H1 (cell line): ENCODE measurements at regions not wholly inside any gene's neighbourhood (a gene's known extent, or its start where the extent isn't known, plus 50 kb on each side); places are given as distances from the start of the nearest gene placed in this dataset.

Experiments used
- CTCF ChIA-PET: fragments of 300-600 bp; sonication (Branson Sonifier 250); formaldehyde crosslinking; loops from one replicate; lab custom pipeline; 2021; ENCODE audit not compliant: partially characterized antibody; lab: Charles Lee
- POLR2A ChIA-PET: fragments of 300-600 bp; sonication (Branson Sonifier 250); formaldehyde crosslinking; loops from one replicate; lab custom pipeline; 2021; ENCODE audit warnings: inconsistent platforms; ENCODE audit not compliant: partially characterized antibody; lab: Charles Lee
- DNase-seq, 2 experiments: peaks; one replicate each; pipeline versions ENCODE4 v3.0.0 to v3.0.0-alpha.2; 2010 to 2022; ENCODE audit warnings: low spot score in 2 of 2, low read depth in 1 of 2, mixed read lengths in 1 of 2
- FAIRE-seq: peaks from 2 replicates; lab custom pipeline; 2011; peaks lifted over from hg19 to GRCh38; lab: Jason Lieb, UNC
- H2AFZ ChIP-seq: 2 replicates; pipeline ENCODE4 v1.8.1; 2012; ENCODE audit warnings: low read length, inconsistent platforms
- H2AK5ac ChIP-seq: 2 replicates; pipeline ENCODE4 v1.6.1; 2013; ENCODE audit warnings: low read depth, low read length
- H2BK120ac ChIP-seq: replicated peaks from 2 replicates; pipeline ENCODE3; 2013; ENCODE audit warnings: low read depth, low read length, inconsistent platforms
- H2BK12ac ChIP-seq: 2 replicates; pipeline ENCODE4 v1.6.1; 2013; ENCODE audit warnings: low read depth, low read length
- H2BK15ac ChIP-seq: 2 replicates; pipeline ENCODE4 v1.6.1; 2013; ENCODE audit warnings: low read length
- H2BK20ac ChIP-seq: 2 replicates; pipeline ENCODE4 v1.6.1; 2013; ENCODE audit warnings: low read length
- H2BK5ac ChIP-seq: 2 replicates; pipeline ENCODE4 v1.6.1; 2013; ENCODE audit warnings: low read depth, low read length
- H3K14ac ChIP-seq: 2 replicates; pipeline ENCODE4 v1.6.1; 2013; ENCODE audit warnings: inconsistent platforms; ENCODE audit not compliant: insufficient read length
- H3K18ac ChIP-seq: 2 replicates; pipeline ENCODE4 v1.6.1; 2013; ENCODE audit warnings: low read length; ENCODE audit errors: extremely low read depth
- H3K23ac ChIP-seq: 2 replicates; pipeline ENCODE4 v1.6.1; 2013; ENCODE audit warnings: inconsistent platforms; ENCODE audit not compliant: insufficient read length
- H3K23me2 ChIP-seq: 2 replicates; pipeline ENCODE4 v1.6.1; 2013; ENCODE audit warnings: low read depth, low read length
- H3K27ac ChIP-seq: 2 replicates; pipeline ENCODE4 v1.6.1; 2011; ENCODE audit warnings: low read depth, low read length, inconsistent platforms
- H3K27me3 ChIP-seq, 4 experiments: replicated peaks in 1 of 4; 1 replicate in 1 of 4; 2 replicates in 3 of 4; pipeline versions ENCODE4 v1.6.1 to v1.8.1; 2011 to 2013; ENCODE audit warnings: low read length in 3 of 4, mild to moderate bottlenecking in 3 of 4, inconsistent platforms in 2 of 4, mixed read lengths in 2 of 4, moderate library complexity in 1 of 4; ENCODE audit not compliant: control insufficient read depth in 3 of 4, insufficient read depth in 3 of 4; ENCODE audit errors: extremely low read depth in 1 of 4
- H3K36me3 ChIP-seq, 4 experiments: 2 replicates each; pipeline versions ENCODE4 v1.6.1 to v1.8.1; 2011 to 2013; ENCODE audit warnings: mild to moderate bottlenecking in 4 of 4, low read length in 3 of 4, moderate library complexity in 2 of 4, control low read depth in 1 of 4, inconsistent platforms in 1 of 4; ENCODE audit not compliant: insufficient read depth in 4 of 4, control insufficient read depth in 2 of 4
- H3K4ac ChIP-seq: replicated peaks from 2 replicates; pipeline ENCODE3; 2013; ENCODE audit warnings: low read length, low read depth, mixed read lengths, inconsistent platforms; ENCODE audit not compliant: insufficient read length
- H3K4me1 ChIP-seq, 4 experiments: replicated peaks in 1 of 4; 1 replicate in 1 of 4; 2 replicates in 3 of 4; pipeline versions ENCODE4 v1.6.1 to v1.8.1; 2011 to 2013; ENCODE audit warnings: low read length in 3 of 4, inconsistent platforms in 2 of 4, mixed read lengths in 1 of 4; ENCODE audit not compliant: insufficient read depth in 4 of 4, control insufficient read depth in 3 of 4
- H3K4me2 ChIP-seq, 2 experiments: 2 replicates each; pipeline versions ENCODE4 v1.6.1 to v1.8.1; 2011 to 2013; ENCODE audit warnings: low read depth in 2 of 2, low read length in 2 of 2, control low read depth in 1 of 2, inconsistent platforms in 1 of 2, mild to moderate bottlenecking in 1 of 2; ENCODE audit not compliant: insufficient read depth in 1 of 2
- H3K4me3 ChIP-seq, 4 experiments: fragments of 200-600, 300-600 bp in 1 of 4; sonication (generic), shearing (Covaris generic), sonication (Bioruptor Twin) in 1 of 4; 2 replicates each; pipeline versions ENCODE4 v1.5.1 to v1.8.1; 2011 to 2016; ENCODE audit warnings: low read length in 4 of 4, low read depth in 3 of 4, control low read depth in 2 of 4, inconsistent platforms in 2 of 4, mild to moderate bottlenecking in 2 of 4, mixed read lengths in 1 of 4, moderate library complexity in 1 of 4; ENCODE audit not compliant: insufficient read depth in 2 of 4; ENCODE audit errors: extremely low read depth in 1 of 4
- H3K56ac ChIP-seq: replicated peaks from 2 replicates; pipeline ENCODE3; 2013; ENCODE audit warnings: low read depth, mild to moderate bottlenecking, mixed read lengths, low read length, inconsistent platforms; ENCODE audit not compliant: insufficient read length
- H3K79me1 ChIP-seq: 2 replicates; pipeline ENCODE4 v1.6.1; 2013; ENCODE audit warnings: low read depth, low read length, control low read depth
- H3K79me2 ChIP-seq, 2 experiments: 2 replicates each; pipeline versions ENCODE4 v1.6.1 to v1.8.1; 2012 to 2013; ENCODE audit warnings: low read length in 2 of 2, mild to moderate bottlenecking in 2 of 2, inconsistent platforms in 1 of 2; ENCODE audit not compliant: insufficient read depth in 2 of 2, control insufficient read depth in 1 of 2
- H3K9ac ChIP-seq, 4 experiments: replicated peaks in 1 of 4; 1 replicate in 1 of 4; 2 replicates in 3 of 4; pipeline versions ENCODE4 v1.6.1 to v1.8.1; 2011 to 2013; ENCODE audit warnings: low read depth in 3 of 4, low read length in 3 of 4, control low read depth in 2 of 4, mild to moderate bottlenecking in 2 of 4, moderate library complexity in 2 of 4, inconsistent platforms in 1 of 4; ENCODE audit errors: extremely low read depth in 1 of 4
- H3K9me3 ChIP-seq, 2 experiments: 2 replicates each; pipeline versions ENCODE4 v1.6.1 to v1.8.1; 2012 to 2013; ENCODE audit warnings: mild to moderate bottlenecking in 2 of 2, moderate library complexity in 2 of 2, control low read depth in 1 of 2, inconsistent platforms in 1 of 2, low read depth in 1 of 2, low read length in 1 of 2, mixed read lengths in 1 of 2; ENCODE audit not compliant: insufficient read depth in 2 of 2
- H4K20me1 ChIP-seq, 2 experiments: replicated peaks in 1 of 2; 2 replicates each; pipeline versions ENCODE3 to v1.8.1; 2011 to 2013; ENCODE audit warnings: inconsistent platforms in 2 of 2, low read length in 2 of 2, mild to moderate bottlenecking in 1 of 2; ENCODE audit not compliant: insufficient read depth in 2 of 2, control insufficient read depth in 1 of 2
- H4K5ac ChIP-seq: 2 replicates; pipeline ENCODE4 v1.6.1; 2013; ENCODE audit warnings: low read length, low read depth, mixed read lengths, inconsistent platforms; ENCODE audit not compliant: insufficient read length
- H4K8ac ChIP-seq: 2 replicates; pipeline ENCODE4 v1.8.0; 2013; ENCODE audit warnings: mild to moderate bottlenecking, moderate library complexity, low read length, inconsistent platforms; ENCODE audit not compliant: insufficient read depth; ENCODE audit errors: extremely low read depth
- H4K91ac ChIP-seq: replicated peaks from 2 replicates; pipeline ENCODE3; 2013; ENCODE audit warnings: low read length, mixed read lengths, inconsistent platforms; ENCODE audit not compliant: insufficient read length
- BACH1 ChIP-seq: IDR thresholded peaks from 2 replicates; pipeline ENCODE4 v1.6.1; 2012; ENCODE audit warnings: low read length, improper control_type of control experiment
- CHD1 ChIP-seq: IDR thresholded peaks from 2 replicates; pipeline ENCODE4 v1.6.1; 2012; ENCODE audit warnings: low read depth, low read length, improper control_type of control experiment
- GABPA ChIP-seq: IDR thresholded peaks from 2 replicates; pipeline ENCODE4 v1.6.1; 2011; ENCODE audit warnings: mild to moderate bottlenecking, low read length, moderate library complexity, borderline replicate concordance; ENCODE audit not compliant: insufficient read depth
- PHF8 ChIP-seq: fragments of 200-600 bp; sonication (generic); conservative IDR thresholded peaks from 2 replicates; pipeline ENCODE4 v1.7.1; 2012; ENCODE audit warnings: low read depth, mild to moderate bottlenecking, inconsistent platforms, low read length, moderate library complexity
- POLR2A ChIP-seq, 2 experiments: IDR thresholded peaks; 1 replicate in 1 of 2; 2 replicates in 1 of 2; pipeline ENCODE4 v1.6.1; 2011; ENCODE audit warnings: low read depth in 2 of 2, low read length in 2 of 2, mild to moderate bottlenecking in 2 of 2; ENCODE audit errors: control extremely low read depth in 1 of 2
- POU5F1 ChIP-seq: IDR thresholded peaks from 2 replicates; pipeline ENCODE4 v1.6.1; 2011; ENCODE audit warnings: low read depth, mild to moderate bottlenecking, low read length, moderate library complexity
- RFX5 ChIP-seq: IDR thresholded peaks from 2 replicates; pipeline ENCODE4 v1.6.1; 2011; ENCODE audit warnings: low read depth, low read length, improper control_type of control experiment, borderline replicate concordance
- SAP30 ChIP-seq: fragments of 300-600 bp; sonication (generic); IDR thresholded peaks from 2 replicates; pipeline ENCODE4 v1.7.1; 2012; ENCODE audit warnings: low read length, moderate library complexity, mild to moderate bottlenecking, inconsistent platforms; ENCODE audit not compliant: insufficient read depth, insufficient replicate concordance
- SIRT6 ChIP-seq: IDR thresholded peaks from one replicate; pipeline ENCODE4 v1.7.1; 2012; ENCODE audit warnings: low read length, inconsistent platforms
- TAF7 ChIP-seq: optimal IDR thresholded peaks from 2 replicates; pipeline ENCODE3; 2011; ENCODE audit warnings: low read depth, mild to moderate bottlenecking, inconsistent platforms, low read length, moderate library complexity, borderline replicate concordance
- TBP ChIP-seq: IDR thresholded peaks from 2 replicates; pipeline ENCODE4 v1.6.1; 2011; ENCODE audit warnings: low read depth, low read length, improper control_type of control experiment
- YY1 ChIP-seq: IDR thresholded peaks from 2 replicates; pipeline ENCODE4 v1.6.1; 2011; ENCODE audit warnings: low read depth, mild to moderate bottlenecking, low read length
- WGBS, 2 experiments: shearing (Covaris generic) in 1 of 2; methylation state at CpG; one replicate each; pipeline versions ENCODE4 v1.1.6 to v1.1.7; 2013 to 2015; ENCODE audit warnings: low lambda C conversion rate in 2 of 2, mixed read lengths in 2 of 2, inconsistent platforms in 1 of 2, low coverage in 1 of 2, missing lambda C conversion rate in 1 of 2; ENCODE audit not compliant: insufficient replicate concordance in 2 of 2, insufficient coverage in 1 of 2, insufficient read length in 1 of 2; ENCODE audit errors: extremely low coverage in 1 of 2, missing lambda C conversion rate in 1 of 2; 5-methylcytosine and 5-hydroxymethylcytosine counted together

- H4K91ac ChIP-seq, result peak overlapping the region; percentile 87
- no peak overlapping the region; a peak in 1 of 7 replicates for H3K9ac ChIP-seq
- H3K23me2 ChIP-seq, result no peaks in the 10 kb centered on the region
- H2AFZ ChIP-seq, result no peak overlapping the region
- ChIA-PET CTCF (interaction anchor here (1.0 to 2.2 kb wide), 3 partner anchors 12 to 35 kb away, joined by 3 to 10 read pairs (median 6); no protein-coding TSS in a partner anchor), POLR2A (interaction anchor here (1.1 to 1.3 kb wide), 3 partner anchors 11 to 22 kb away, joined by 4 to 5 read pairs (median 4); no protein-coding TSS in a partner anchor)
- H3K27ac ChIP-seq, result peak overlapping the region; percentile 67; the same call in 1 of the 2 replicates
- peak overlapping the region; percentile 94 for H3K4ac ChIP-seq
- H3K4me3 ChIP-seq, result peak overlapping the region in 1 of 4 experiments; percentile 43; a peak in 2 of 8 replicates
- H2BK20ac ChIP-seq, result peak overlapping the region; percentile 55; the same call in 1 of the 2 replicates
- peak overlapping the region; percentile 87 for H2BK5ac ChIP-seq
- H3K9me3 ChIP-seq, result no peaks in the 10 kb centered on the region
- DNase-seq (no peak), FAIRE-seq (no peak)
- peak overlapping the region; percentile 84 for H2BK12ac ChIP-seq
- H4K20me1 ChIP-seq, result no peaks in the 10 kb centered on the region
- WGBS, 2 experiments, result 67% methylated on average over 2 of the region's 2 CpGs; no CpG with 5 or more reads in 1 of the 2 experiments
- no peak overlapping the region for H4K8ac ChIP-seq
- H3K79me2 ChIP-seq, result no peaks in the 10 kb centered on the region
- no peaks in the 10 kb centered on the region for H3K79me1 ChIP-seq
- no peak overlapping the region for H3K14ac ChIP-seq
- peak overlapping the region; percentile 62 for H2BK120ac ChIP-seq
- peak overlapping the region; percentile 60 to 80; a peak in 2 of 4 replicates for H3K4me2 ChIP-seq
- no peak overlapping the region for H2AK5ac ChIP-seq
- H3K4me1 ChIP-seq, result peaks cover 17 to 32% (median 29%) of the 10 kb centered on the region in 4 experiments
- no peak overlapping the region for H3K23ac ChIP-seq
- H3K36me3 ChIP-seq, result no peaks in the 10 kb centered on the region
- 0 out of 2 replicates have a peak overlapping the region, but pooled peaks have one; percentile 4 for H2BK15ac ChIP-seq
- peak overlapping the region; percentile 81 for H3K18ac ChIP-seq
- H3K27me3 ChIP-seq, result no peaks in the 10 kb centered on the region
- no peak overlapping the region for H3K56ac ChIP-seq
- peak overlapping the region; percentile 47 for H4K5ac ChIP-seq
- TF ChIP-seq YY1 (no peak), POU5F1 (no peak), SIRT6 (no peak), RFX5 (no peak), POLR2A (IDR thresholded peaks at IDR 0.05; ENCODE audit: control extremely low read depth in 1 of 2, low read depth in 2 of 2, low read length in 2 of 2) (no peak), CHD1 (no peak), PHF8 (no peak), TBP (no peak), GABPA (no peak), TAF7 (no peak), SAP30 (no peak), BACH1 (no peak)
- TF ChIP-seq, all 59 proteins: peak for 0
Observed at GRCh38 chr1:116854403-116854690, 55.4 kb upstream of the PTGFRN start.
